Activated T-cell treated with anti-CD3 and anti-CD28 coated beads, Interleukin-2, amount 50 U/mL, for 72 hours (primary cell): ENCODE measurements at regions not wholly inside any gene's neighbourhood (a gene's known extent, or its start where the extent isn't known, plus 50 kb on each side); places are given as distances from the start of the nearest gene placed in this dataset.
"Not testable (repeated sequence)": the region's sequence is repeated elsewhere in the genome, so short reads cannot be mapped to it uniquely, and the experiment has no call there.

ENCODE experiments used
- ATAC-seq, 2 donors: fragments of 150-1000 bp; cut with Tn5 transposase; replicated peaks in 1 of 2; 2 replicates each; pipeline ENCODE4 v1.10.0; 2021; ENCODE audit warnings: moderate library complexity in 2 of 2, mild to moderate bottlenecking in 1 of 2
- DNase-seq, 2 donors: peaks; one replicate each; pipeline ENCODE4 v3.0.0; 2021 to 2022; ENCODE audit warnings: mixed read lengths in 1 of 2
- H3K27ac Mint-ChIP-seq: one replicate; pipeline ENCODE4 v1.8.0; 2022; ENCODE audit warnings: mild to moderate bottlenecking, moderate library complexity, mixed read lengths
- H3K27me3 Mint-ChIP-seq: one replicate; pipeline ENCODE4 v1.8.0; 2022; ENCODE audit warnings: low read depth, mixed read lengths
- H3K36me3 Mint-ChIP-seq, 2 donors: one replicate each; pipeline ENCODE4 v1.8.0; 2022; ENCODE audit warnings: mixed read lengths in 2 of 2, mild to moderate bottlenecking in 1 of 2; ENCODE audit not compliant: insufficient read depth in 2 of 2
- H3K4me1 Mint-ChIP-seq: one replicate; pipeline ENCODE4 v1.8.0; 2022; ENCODE audit warnings: low read depth, mixed read lengths
- H3K4me3 Mint-ChIP-seq, 2 donors: one replicate each; pipeline ENCODE4 v1.8.0; 2022; ENCODE audit warnings: mild to moderate bottlenecking in 2 of 2, mixed read lengths in 2 of 2, moderate library complexity in 2 of 2
- H3K9me3 Mint-ChIP-seq, 2 donors: one replicate each; pipeline ENCODE4 v1.8.0; 2022; ENCODE audit warnings: mixed read lengths in 2 of 2

- H3K36me3 Mint-ChIP-seq: peaks cover 1 to 3% of the 10 kb centered on the region in 2 donors
- no peak overlapping the region for H3K27ac Mint-ChIP-seq
- H3K27me3 Mint-ChIP-seq: peaks cover 12% of the 10 kb centered on the region
- DNase-seq (no peak), ATAC-seq (no peak)
- H3K4me3 Mint-ChIP-seq: no peak overlapping the region
- no peaks in the 10 kb centered on the region for H3K4me1 Mint-ChIP-seq
- H3K9me3 Mint-ChIP-seq: peaks cover 0 to 5% of the 10 kb centered on the region in 2 donors
These were observed 161.3 kb upstream of the VIPR2 start for GRCh38 chr7:159306012-159306411.

DNA sequence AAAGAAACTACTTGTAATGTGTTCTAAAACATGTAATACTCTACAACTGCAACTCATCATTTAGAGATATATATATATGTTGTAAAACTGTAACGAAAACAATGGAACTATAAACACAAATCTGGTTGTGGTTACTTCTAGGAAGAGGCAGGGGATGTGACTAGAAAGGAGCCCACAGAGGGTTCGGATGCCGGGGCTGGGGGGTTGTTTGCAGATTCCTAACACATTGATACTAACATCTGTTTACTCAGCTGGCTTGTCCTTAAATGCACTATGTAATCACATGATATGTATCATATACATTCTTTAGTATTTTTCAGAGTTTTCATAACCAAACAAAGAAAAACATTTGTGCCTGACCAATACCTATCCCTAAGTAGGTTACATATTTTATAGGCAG is 160.5 kb upstream of the VIPR2 start:
- not testable (repeated sequence) for ATAC-seq, H3K27me3 Mint-ChIP-seq, H3K4me1 Mint-ChIP-seq, H3K9me3 Mint-ChIP-seq, H3K27ac Mint-ChIP-seq, H3K36me3 Mint-ChIP-seq, DNase-seq, H3K4me3 Mint-ChIP-seq

DNA sequence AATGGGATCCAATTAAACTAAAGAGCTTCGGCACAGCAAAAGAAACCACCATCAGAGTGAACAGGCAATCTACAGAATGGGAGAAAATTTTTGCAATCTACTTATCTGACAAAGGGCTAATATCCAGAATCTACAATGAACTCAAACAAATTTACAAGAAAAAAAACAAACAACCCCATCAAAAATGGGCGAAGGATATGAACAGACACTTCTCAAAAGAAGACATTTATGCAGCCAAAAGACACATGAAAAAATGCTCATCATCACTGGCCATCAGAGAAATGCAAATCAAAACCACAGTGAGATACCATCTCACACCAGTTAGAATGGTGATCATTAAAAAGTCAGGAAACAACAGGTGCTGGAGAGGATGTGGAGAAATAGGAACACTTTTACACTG is 158.8 kb upstream of the VIPR2 start:
- ATAC-seq, H3K4me1 Mint-ChIP-seq, H3K9me3 Mint-ChIP-seq, H3K36me3 Mint-ChIP-seq, H3K27me3 Mint-ChIP-seq, DNase-seq, H3K27ac Mint-ChIP-seq, H3K4me3 Mint-ChIP-seq: not testable (repeated sequence)

DNA sequence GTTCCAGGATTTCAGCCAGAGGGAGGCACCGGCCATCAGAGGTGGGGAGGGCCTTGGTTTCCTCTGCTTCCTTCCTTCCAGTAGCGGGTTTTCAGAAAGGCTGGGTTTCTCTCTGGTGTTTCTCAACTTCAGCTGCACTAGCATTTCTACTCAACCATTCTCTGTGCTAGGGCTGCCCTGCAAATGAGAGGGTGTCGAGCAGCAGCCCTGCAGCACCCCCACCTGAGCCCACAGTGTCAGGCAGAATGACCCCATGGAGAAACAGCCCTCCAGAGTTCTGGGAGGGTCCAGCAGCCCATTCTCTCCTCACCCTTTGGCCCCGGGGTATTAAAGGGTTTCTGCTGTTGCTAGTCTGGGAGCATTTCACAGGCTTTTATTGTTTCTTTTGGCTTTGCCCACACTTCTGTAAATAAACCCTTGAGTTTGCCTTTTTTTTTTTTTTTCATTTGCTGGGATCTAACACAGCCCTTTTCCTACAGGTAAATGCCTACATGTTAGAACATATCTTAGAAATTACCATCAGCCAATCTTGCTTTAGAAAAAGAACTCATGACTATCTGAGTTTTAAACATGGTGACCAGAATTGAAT is 151.5 kb upstream of the VIPR2 start:
- peaks cover 3 to 4% of the 10 kb centered on the region in 2 donors for H3K9me3 Mint-ChIP-seq
- H3K36me3 Mint-ChIP-seq: peaks cover 0 to 2% of the 10 kb centered on the region in 2 donors
- no peak for DNase-seq
- no peak overlapping the region for H3K27ac Mint-ChIP-seq
- H3K4me3 Mint-ChIP-seq: no peak overlapping the region
- peaks cover 27% of the 10 kb centered on the region for H3K27me3 Mint-ChIP-seq
- H3K4me1 Mint-ChIP-seq: no peaks in the 10 kb centered on the region
- no peak for ATAC-seq

DNA sequence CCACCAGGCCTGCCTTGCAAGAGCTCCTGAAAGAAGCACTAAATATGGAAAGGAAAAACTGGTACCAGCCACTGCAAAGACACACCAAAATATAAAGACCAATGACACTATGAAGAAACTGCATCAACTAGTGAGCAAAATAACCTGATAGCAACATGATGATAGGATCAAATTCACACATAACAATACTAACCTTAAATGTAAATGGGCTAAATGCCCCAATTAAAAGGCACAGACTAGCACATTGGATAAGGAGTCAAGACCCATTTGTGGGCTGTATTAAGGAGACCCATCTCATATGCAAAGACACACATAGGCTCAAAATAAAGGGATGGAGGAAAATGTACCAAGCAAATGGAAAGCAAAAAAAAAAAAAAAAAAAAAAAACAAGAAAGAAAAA is 141.8 kb upstream of the VIPR2 start:
- ATAC-seq, DNase-seq, H3K27ac Mint-ChIP-seq, H3K4me3 Mint-ChIP-seq, H3K4me1 Mint-ChIP-seq: not testable (repeated sequence)
- peaks cover 2 to 14% of the 10 kb centered on the region in 2 donors for H3K36me3 Mint-ChIP-seq
- H3K9me3 Mint-ChIP-seq: peaks cover 11 to 25% of the 10 kb centered on the region in 2 donors
- H3K27me3 Mint-ChIP-seq: peaks cover 50% of the 10 kb centered on the region

DNA sequence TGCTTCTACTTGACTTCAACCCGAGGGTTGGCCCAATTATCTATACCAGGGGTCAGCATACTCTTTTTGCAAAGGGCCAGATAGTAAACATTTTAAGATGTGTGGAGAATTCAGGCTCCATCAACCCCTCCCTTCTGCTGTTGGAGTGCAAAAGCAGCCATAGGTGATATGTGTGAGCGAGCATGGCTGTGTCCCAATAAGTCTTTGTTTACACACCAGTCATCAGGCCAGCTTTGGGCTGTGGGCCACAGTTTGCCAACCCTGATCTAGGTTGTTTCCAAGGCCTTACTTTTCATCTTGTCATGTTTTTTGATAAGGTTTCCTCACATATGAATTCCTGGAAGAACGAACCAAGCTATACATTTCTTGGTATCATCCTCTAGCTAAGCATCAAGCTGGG is 136.9 kb upstream of the VIPR2 start:
- no peak overlapping the region for H3K27ac Mint-ChIP-seq
- H3K27me3 Mint-ChIP-seq: peaks cover 36% of the 10 kb centered on the region
- H3K36me3 Mint-ChIP-seq: peaks cover 4 to 16% of the 10 kb centered on the region in 2 donors
- DNase-seq (no peak), ATAC-seq (no peak)
- no peak overlapping the region for H3K4me3 Mint-ChIP-seq
- no peaks in the 10 kb centered on the region for H3K4me1 Mint-ChIP-seq
- H3K9me3 Mint-ChIP-seq: peaks cover 6 to 12% of the 10 kb centered on the region in 2 donors

GRCh38 chr7:159280008-159280407 is 135.3 kb upstream of the VIPR2 start:
- DNase-seq: no peak
- H3K27me3 Mint-ChIP-seq: peaks cover 24% of the 10 kb centered on the region

DNA sequence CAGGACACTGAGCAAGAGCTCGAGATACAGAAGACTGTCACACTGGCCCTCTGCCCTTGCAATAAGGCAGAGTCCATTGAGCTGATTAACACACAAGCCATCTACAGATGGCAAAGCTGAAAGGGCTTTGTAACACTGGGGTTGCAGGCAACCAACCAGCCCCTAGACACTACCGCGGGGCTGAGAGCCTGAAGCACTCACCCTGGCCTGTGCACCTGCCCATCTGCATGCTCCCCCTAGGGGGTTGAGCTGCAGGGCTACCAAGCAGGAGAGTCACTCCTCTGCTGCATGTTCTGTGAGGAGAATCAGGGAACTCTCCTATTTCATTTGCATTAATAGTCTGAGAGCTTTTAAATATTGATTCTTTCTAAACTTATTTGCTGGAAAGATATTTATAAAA is 128.1 kb upstream of the VIPR2 start:
- Mint-ChIP-seq H3K4me1 (no peaks in the 10 kb centered on the region), H3K27me3 (peaks cover 26% of the 10 kb centered on the region), H3K9me3 (peaks cover 20 to 24% of the 10 kb centered on the region in 2 donors), H3K4me3 (no peak overlapping the region), H3K27ac (no peak overlapping the region), H3K36me3 (peaks cover 7 to 22% of the 10 kb centered on the region in 2 donors)
- no peak for ATAC-seq
- no peak for DNase-seq

More at GRCh38 chr7:159280008-159280407, 135.3 kb upstream of the VIPR2 start:
- H3K9me3 Mint-ChIP-seq: peaks cover 7 to 8% of the 10 kb centered on the region in 2 donors
- H3K4me3 Mint-ChIP-seq: no peak overlapping the region
- H3K4me1 Mint-ChIP-seq: no peaks in the 10 kb centered on the region
- no peak for ATAC-seq
- no peak overlapping the region for H3K27ac Mint-ChIP-seq
- H3K36me3 Mint-ChIP-seq: peaks cover 2 to 12% of the 10 kb centered on the region in 2 donors

- no peaks in the 10 kb centered on the region for H3K4me1 Mint-ChIP-seq
- peaks cover 17% of the 10 kb centered on the region for H3K27me3 Mint-ChIP-seq
- DNase-seq (no peak), ATAC-seq (no peak)
- peaks cover 22 to 26% of the 10 kb centered on the region in 2 donors for H3K9me3 Mint-ChIP-seq
- H3K4me3 Mint-ChIP-seq: no peak overlapping the region
- peaks cover 6 to 16% of the 10 kb centered on the region in 2 donors for H3K36me3 Mint-ChIP-seq
- no peak overlapping the region for H3K27ac Mint-ChIP-seq
These were observed 127.1 kb upstream of the VIPR2 start for GRCh38 chr7:159271781-159272180.

DNA sequence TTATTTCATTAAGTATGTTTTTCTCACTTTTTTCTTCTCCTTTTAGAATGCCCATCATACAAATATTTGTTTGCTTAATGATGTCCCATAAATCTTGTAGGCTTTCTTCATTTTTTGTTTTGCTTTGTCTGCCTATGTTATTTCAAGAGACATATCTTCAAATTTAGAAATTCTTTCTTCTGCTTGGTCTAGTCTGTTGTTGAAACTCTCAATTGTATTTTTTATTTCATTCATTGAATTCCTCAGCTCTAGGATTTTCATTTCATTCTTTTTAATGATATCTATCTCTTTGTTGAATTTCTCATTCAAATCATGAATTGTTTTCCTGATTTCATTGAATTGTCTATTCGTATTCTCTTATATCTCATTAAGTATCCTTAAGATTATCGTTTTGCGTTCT is 125.1 kb upstream of the VIPR2 start:
- H3K9me3 Mint-ChIP-seq: peaks cover 17 to 21% of the 10 kb centered on the region in 2 donors
- H3K4me3 Mint-ChIP-seq: no peak overlapping the region

GRCh38 chr7:159263430-159263829 is 118.8 kb upstream of the VIPR2 start:
- no peak for DNase-seq
- Mint-ChIP-seq H3K27me3 (no peaks in the 10 kb centered on the region), H3K9me3 (peaks cover 7 to 17% of the 10 kb centered on the region in 2 donors), H3K4me3 (no peak overlapping the region), H3K4me1 (no peaks in the 10 kb centered on the region), H3K36me3 (peaks cover 6 to 8% of the 10 kb centered on the region in 2 donors), H3K27ac (no peak overlapping the region)
- no peak for ATAC-seq

More for the DNA sequence above, 125.1 kb upstream of the VIPR2 start:
- H3K36me3 Mint-ChIP-seq: peaks cover 6 to 10% of the 10 kb centered on the region in 2 donors
- H3K27me3 Mint-ChIP-seq: peaks cover 12% of the 10 kb centered on the region
- no peak overlapping the region for H3K27ac Mint-ChIP-seq
- no peak for DNase-seq
- H3K4me1 Mint-ChIP-seq: no peaks in the 10 kb centered on the region
- ATAC-seq: no peak

GRCh38 chr7:159253657-159254056 is 109.0 kb upstream of the VIPR2 start:
- H3K36me3 Mint-ChIP-seq: no peaks in the 10 kb centered on the region
- ATAC-seq: no peak
- DNase-seq: no peak
- H3K27ac Mint-ChIP-seq: no peak overlapping the region
- no peaks in the 10 kb centered on the region for H3K9me3 Mint-ChIP-seq
- no peaks in the 10 kb centered on the region for H3K4me1 Mint-ChIP-seq
- H3K4me3 Mint-ChIP-seq: no peak overlapping the region
- peaks cover 25% of the 10 kb centered on the region for H3K27me3 Mint-ChIP-seq

DNA sequence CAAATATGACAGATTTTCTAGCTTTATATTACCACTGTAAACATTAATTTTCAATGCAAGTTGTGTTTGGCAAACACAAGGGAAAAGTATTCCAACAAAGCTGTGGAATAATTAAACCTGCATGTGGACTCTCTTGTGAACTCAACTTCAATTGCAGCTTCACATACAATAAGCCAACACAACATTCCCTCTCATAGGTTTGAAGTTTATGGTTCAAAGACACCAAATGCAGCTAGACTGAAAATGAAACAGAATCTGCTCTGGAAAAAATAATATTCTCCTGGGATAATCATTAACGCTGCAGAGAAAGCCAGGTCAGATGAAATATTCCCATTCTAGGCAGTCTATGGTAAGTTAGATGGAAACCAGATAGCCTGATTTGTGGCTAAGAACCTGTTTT is 105.8 kb upstream of the VIPR2 start:
- Mint-ChIP-seq H3K4me1 (peaks cover 7% of the 10 kb centered on the region), H3K36me3 (no peaks in the 10 kb centered on the region), H3K27ac (no peak overlapping the region), H3K4me3 (no peak overlapping the region), H3K27me3 (peaks cover 15% of the 10 kb centered on the region), H3K9me3 (no peaks in the 10 kb centered on the region)
- ATAC-seq: no peak
- no peak for DNase-seq

GRCh38 chr7:159249671-159250070 is 105.0 kb upstream of the VIPR2 start:
- ATAC-seq (no peak), DNase-seq (no peak)
- no peaks in the 10 kb centered on the region for H3K9me3 Mint-ChIP-seq
- H3K4me3 Mint-ChIP-seq: no peak overlapping the region
- H3K4me1 Mint-ChIP-seq: peaks cover 7% of the 10 kb centered on the region
- H3K27ac Mint-ChIP-seq: no peak overlapping the region
- H3K36me3 Mint-ChIP-seq: no peaks in the 10 kb centered on the region
- peaks cover 11% of the 10 kb centered on the region for H3K27me3 Mint-ChIP-seq
